Liver (tissue), 3 donors: ENCODE measurements at regions not wholly inside any gene's neighbourhood (a gene's known extent, or its start where the extent isn't known, plus 50 kb on each side); places are given as distances from the start of the nearest gene placed in this dataset.

ENCODE experiments used
- EGR1 ChIP-seq, 2 donors: IDR thresholded peaks; 2 replicates each; pipeline ENCODE4 v1.6.1; 2016 to 2018; ENCODE audit warnings: antibody characterized with exemption in 2 of 2, low read depth in 2 of 2
- FOXA1 ChIP-seq: IDR thresholded peaks from 2 replicates; pipeline ENCODE4 v1.6.1; 2016; ENCODE audit warnings: antibody characterized with exemption
- GABPA ChIP-seq, 2 donors: IDR thresholded peaks in 1 of 2; conservative IDR thresholded peaks in 1 of 2; 2 replicates each; pipeline ENCODE4 v1.6.1; 2016; ENCODE audit warnings: antibody characterized with exemption in 2 of 2, mild to moderate bottlenecking in 1 of 2, moderate library complexity in 1 of 2
- JUND ChIP-seq, 2 donors: IDR thresholded peaks; 2 replicates each; pipeline ENCODE4 v1.6.1; 2016; ENCODE audit warnings: antibody characterized with exemption in 2 of 2
- NR2F2 ChIP-seq: IDR thresholded peaks from 2 replicates; pipeline ENCODE4 v1.6.1; 2016; ENCODE audit warnings: antibody characterized with exemption
- RAD21 ChIP-seq, 2 donors: IDR thresholded peaks; 2 replicates each; pipeline ENCODE4 v1.6.1; 2016; ENCODE audit warnings: antibody characterized with exemption in 2 of 2, mild to moderate bottlenecking in 2 of 2
- SP1 ChIP-seq: IDR thresholded peaks from 2 replicates; pipeline ENCODE4 v1.6.1; 2018; ENCODE audit warnings: antibody characterized with exemption, mild to moderate bottlenecking
- TAF1 ChIP-seq: conservative IDR thresholded peaks from 2 replicates; pipeline ENCODE4 v1.6.1; 2016; ENCODE audit warnings: antibody characterized with exemption, mild to moderate bottlenecking
- YY1 ChIP-seq: IDR thresholded peaks from 2 replicates; pipeline ENCODE4 v1.6.1; 2016; ENCODE audit warnings: antibody characterized with exemption, mild to moderate bottlenecking
- TF ChIP-seq, protein P1 (sequence below): fragments of 150-350 bp; IDR thresholded peaks from 2 replicates; pipeline ENCODE4 v1.5.1; 2017; ENCODE audit warnings: improper control_type of control experiment, low read depth, low read length; ENCODE audit not compliant: missing input control
- TF ChIP-seq, protein P2 (sequence below): IDR thresholded peaks from 2 replicates; pipeline ENCODE4 v1.6.1; 2016; ENCODE audit warnings: antibody characterized with exemption, mild to moderate bottlenecking
- TF ChIP-seq, protein P3 (sequence below): IDR thresholded peaks from 2 replicates; pipeline ENCODE4 v1.6.1; 2016; ENCODE audit warnings: antibody characterized with exemption
- TF ChIP-seq, protein P4 (sequence below): IDR thresholded peaks from 2 replicates; pipeline ENCODE4 v1.6.1; 2016; ENCODE audit warnings: antibody characterized with exemption
- donor health status: healthy.
- donor health status: healthy.

DNA sequence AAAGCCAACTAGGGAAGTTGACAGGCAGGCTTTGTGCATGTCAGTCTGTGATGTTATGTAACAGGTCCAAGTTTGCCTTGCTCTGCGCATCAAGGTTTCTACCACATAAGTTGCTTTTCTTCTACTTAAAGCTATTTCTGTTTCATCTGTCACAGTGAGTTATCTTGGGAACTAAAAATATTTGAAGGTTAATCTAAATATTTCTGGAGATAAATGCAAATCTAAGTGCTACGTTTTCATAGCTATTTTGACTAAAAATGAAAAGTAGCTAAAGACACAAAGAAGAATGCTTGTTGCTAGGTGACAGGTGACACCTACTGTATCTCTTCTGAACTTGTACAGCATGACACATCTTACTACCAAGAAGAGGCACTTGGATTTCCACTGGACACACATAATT lies 135.6 kb downstream of the KLF12 start:
- no peak for TF ChIP-seq RAD21 (IDR thresholded peaks at IDR 0.05)
- TF ChIP-seq, protein P1, sequence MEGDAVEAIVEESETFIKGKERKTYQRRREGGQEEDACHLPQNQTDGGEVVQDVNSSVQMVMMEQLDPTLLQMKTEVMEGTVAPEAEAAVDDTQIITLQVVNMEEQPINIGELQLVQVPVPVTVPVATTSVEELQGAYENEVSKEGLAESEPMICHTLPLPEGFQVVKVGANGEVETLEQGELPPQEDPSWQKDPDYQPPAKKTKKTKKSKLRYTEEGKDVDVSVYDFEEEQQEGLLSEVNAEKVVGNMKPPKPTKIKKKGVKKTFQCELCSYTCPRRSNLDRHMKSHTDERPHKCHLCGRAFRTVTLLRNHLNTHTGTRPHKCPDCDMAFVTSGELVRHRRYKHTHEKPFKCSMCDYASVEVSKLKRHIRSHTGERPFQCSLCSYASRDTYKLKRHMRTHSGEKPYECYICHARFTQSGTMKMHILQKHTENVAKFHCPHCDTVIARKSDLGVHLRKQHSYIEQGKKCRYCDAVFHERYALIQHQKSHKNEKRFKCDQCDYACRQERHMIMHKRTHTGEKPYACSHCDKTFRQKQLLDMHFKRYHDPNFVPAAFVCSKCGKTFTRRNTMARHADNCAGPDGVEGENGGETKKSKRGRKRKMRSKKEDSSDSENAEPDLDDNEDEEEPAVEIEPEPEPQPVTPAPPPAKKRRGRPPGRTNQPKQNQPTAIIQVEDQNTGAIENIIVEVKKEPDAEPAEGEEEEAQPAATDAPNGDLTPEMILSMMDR = no peak
- no peak for TF ChIP-seq YY1
- no peak for TF ChIP-seq TAF1
- TF ChIP-seq, protein P2, sequence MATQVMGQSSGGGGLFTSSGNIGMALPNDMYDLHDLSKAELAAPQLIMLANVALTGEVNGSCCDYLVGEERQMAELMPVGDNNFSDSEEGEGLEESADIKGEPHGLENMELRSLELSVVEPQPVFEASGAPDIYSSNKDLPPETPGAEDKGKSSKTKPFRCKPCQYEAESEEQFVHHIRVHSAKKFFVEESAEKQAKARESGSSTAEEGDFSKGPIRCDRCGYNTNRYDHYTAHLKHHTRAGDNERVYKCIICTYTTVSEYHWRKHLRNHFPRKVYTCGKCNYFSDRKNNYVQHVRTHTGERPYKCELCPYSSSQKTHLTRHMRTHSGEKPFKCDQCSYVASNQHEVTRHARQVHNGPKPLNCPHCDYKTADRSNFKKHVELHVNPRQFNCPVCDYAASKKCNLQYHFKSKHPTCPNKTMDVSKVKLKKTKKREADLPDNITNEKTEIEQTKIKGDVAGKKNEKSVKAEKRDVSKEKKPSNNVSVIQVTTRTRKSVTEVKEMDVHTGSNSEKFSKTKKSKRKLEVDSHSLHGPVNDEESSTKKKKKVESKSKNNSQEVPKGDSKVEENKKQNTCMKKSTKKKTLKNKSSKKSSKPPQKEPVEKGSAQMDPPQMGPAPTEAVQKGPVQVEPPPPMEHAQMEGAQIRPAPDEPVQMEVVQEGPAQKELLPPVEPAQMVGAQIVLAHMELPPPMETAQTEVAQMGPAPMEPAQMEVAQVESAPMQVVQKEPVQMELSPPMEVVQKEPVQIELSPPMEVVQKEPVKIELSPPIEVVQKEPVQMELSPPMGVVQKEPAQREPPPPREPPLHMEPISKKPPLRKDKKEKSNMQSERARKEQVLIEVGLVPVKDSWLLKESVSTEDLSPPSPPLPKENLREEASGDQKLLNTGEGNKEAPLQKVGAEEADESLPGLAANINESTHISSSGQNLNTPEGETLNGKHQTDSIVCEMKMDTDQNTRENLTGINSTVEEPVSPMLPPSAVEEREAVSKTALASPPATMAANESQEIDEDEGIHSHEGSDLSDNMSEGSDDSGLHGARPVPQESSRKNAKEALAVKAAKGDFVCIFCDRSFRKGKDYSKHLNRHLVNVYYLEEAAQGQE = no peak
- TF ChIP-seq GABPA (IDR thresholded peaks at IDR 0.05 in 1 of 2, conservative IDR thresholded peaks at IDR 0.05 in 1 of 2) = no peak
- TF ChIP-seq JUND (IDR thresholded peaks at IDR 0.05) = no peak
- TF ChIP-seq, protein P3, sequence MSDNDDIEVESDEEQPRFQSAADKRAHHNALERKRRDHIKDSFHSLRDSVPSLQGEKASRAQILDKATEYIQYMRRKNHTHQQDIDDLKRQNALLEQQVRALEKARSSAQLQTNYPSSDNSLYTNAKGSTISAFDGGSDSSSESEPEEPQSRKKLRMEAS = no peak
- no peak for TF ChIP-seq FOXA1
- TF ChIP-seq, protein P4, sequence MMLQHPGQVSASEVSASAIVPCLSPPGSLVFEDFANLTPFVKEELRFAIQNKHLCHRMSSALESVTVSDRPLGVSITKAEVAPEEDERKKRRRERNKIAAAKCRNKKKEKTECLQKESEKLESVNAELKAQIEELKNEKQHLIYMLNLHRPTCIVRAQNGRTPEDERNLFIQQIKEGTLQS = no peak
- no peak for TF ChIP-seq EGR1 (IDR thresholded peaks at IDR 0.05; ENCODE audit: low read depth in 2 of 2)
- TF ChIP-seq SP1 = no peak
- TF ChIP-seq NR2F2 = no peak
